Pons (tissue), 1 donor: ENCODE measurements at regions not wholly inside any gene's neighbourhood (a gene's known extent, or its start where the extent isn't known, plus 50 kb on each side); places are given as distances from the start of the nearest gene placed in this dataset.

Source experiments
- DNase-seq: peaks from one replicate; pipeline ENCODE4 v3.0.0-alpha.2; 2016; ENCODE audit warnings: low spot score

DNA sequence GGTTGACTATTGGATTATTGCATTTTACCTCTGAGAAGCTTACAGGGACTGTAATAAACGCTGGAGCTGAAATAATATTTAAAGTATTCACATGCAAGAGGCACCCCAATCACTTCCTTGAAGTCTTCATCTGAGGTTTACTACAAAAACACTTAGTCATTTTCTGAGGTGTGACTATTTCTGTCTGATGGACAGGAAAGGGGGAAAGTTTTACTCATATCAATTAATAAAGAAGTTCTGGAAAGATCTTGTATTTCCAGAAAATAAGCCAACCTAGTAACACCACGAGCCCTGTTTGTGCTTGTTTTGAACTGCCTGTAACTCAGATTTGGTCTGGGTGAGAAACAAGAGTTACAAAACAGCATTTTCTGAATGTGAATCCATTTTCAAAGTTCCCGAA, 63.9 kb upstream of the PRKCQ start:
- DNase-seq = no peak

GRCh38 chr10:6642876-6643275, 62.8 kb upstream of the PRKCQ start:
- no peak for DNase-seq

GRCh38 chr10:6640433-6641040, 60.5 kb upstream of the PRKCQ start:
- no peak for DNase-seq

DNA sequence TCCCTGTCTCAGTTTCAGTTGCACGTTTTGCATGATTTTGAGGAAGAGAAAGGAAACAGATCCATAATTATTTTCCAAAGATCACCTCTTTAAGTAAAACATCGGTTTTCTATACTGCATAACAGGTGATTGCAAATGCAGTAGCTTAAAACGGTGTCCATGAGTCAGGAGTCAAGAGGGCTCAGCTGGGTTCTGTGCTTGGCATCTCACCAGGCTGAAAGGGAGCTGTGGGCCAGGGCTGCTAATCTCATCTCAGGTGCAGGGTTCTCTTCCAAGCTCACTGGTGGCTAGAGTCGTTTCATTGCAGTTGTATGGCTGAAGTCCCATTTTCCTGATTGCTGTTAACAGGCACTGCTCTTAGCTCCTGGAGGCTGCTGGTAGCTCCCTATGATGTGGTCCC, 57.0 kb upstream of the PRKCQ start:
- no peak for DNase-seq

DNA sequence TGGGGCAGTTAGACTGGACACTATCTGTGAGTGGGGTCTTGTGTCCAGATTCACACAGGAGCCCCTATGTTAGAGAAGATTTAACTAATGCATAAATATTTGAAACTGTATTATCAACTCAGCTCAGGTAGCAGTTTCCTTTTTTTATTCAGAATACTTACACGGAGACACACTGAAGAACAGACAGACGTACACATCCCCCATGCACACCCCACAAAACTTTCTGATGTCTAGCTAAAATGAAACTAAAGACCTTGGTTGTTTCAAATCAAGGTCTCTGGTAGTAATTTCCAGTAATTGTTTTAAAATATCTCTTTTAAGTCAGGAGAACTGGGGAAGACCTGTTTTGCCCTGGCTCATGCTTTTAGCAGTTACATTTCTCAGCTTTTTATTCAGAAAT, 55.7 kb upstream of the PRKCQ start:
- DNase-seq = no peak
